Panc1 (cell line): ENCODE measurements at regions not wholly inside any gene's neighbourhood (a gene's known extent, or its start where the extent isn't known, plus 50 kb on each side); places are given as distances from the start of the nearest gene placed in this dataset.
"Not testable (repeated sequence)": the region's sequence is repeated elsewhere in the genome, so short reads cannot be mapped to it uniquely, and the experiment has no call there.

Source experiments
- POLR2AphosphoS5 ChIP-seq: IDR thresholded peaks from 2 replicates; pipeline ENCODE4 v1.6.1; 2012; ENCODE audit warnings: mild to moderate bottlenecking, low read depth, low read length, moderate library complexity
- SIN3A ChIP-seq: IDR thresholded peaks from 2 replicates; pipeline ENCODE4 v1.6.1; 2012; ENCODE audit warnings: low read depth, mild to moderate bottlenecking, low read length, moderate library complexity, borderline replicate concordance; ENCODE audit not compliant: insufficient read depth
- TCF7L2 ChIP-seq: IDR thresholded peaks from 2 replicates; pipeline ENCODE4 v1.6.1; 2011; ENCODE audit warnings: mild to moderate bottlenecking, low read depth, low read length, inconsistent platforms
- TF ChIP-seq, protein P1 (sequence below): fragments of 450-650 bp; IDR thresholded peaks from 2 replicates; pipeline ENCODE4 v1.5.1; 2017; ENCODE audit warnings: mild to moderate bottlenecking

GRCh38 chr6:86681140-86681539, 256.2 kb upstream of the HTR1E start:
- TF ChIP-seq, protein P1, sequence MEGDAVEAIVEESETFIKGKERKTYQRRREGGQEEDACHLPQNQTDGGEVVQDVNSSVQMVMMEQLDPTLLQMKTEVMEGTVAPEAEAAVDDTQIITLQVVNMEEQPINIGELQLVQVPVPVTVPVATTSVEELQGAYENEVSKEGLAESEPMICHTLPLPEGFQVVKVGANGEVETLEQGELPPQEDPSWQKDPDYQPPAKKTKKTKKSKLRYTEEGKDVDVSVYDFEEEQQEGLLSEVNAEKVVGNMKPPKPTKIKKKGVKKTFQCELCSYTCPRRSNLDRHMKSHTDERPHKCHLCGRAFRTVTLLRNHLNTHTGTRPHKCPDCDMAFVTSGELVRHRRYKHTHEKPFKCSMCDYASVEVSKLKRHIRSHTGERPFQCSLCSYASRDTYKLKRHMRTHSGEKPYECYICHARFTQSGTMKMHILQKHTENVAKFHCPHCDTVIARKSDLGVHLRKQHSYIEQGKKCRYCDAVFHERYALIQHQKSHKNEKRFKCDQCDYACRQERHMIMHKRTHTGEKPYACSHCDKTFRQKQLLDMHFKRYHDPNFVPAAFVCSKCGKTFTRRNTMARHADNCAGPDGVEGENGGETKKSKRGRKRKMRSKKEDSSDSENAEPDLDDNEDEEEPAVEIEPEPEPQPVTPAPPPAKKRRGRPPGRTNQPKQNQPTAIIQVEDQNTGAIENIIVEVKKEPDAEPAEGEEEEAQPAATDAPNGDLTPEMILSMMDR = not testable (repeated sequence)
- TF ChIP-seq SIN3A, POLR2AphosphoS5, TCF7L2: not testable (repeated sequence)
